ENCODE measurements at regions not wholly inside any gene's neighbourhood (a gene's known extent, or its start where the extent isn't known, plus 50 kb on each side); places are given as distances from the start of the nearest gene placed in this dataset.

- TF ChIP-seq CTCF (IDR thresholded peaks at IDR 0.05; ENCODE audit: control extremely low read depth in 1 of 3, insufficient read depth in 1 of 3, low read depth in 1 of 3, low read length in 3 of 3) (no peak), POLR2AphosphoS5 (IDR thresholded peaks at IDR 0.05; ENCODE audit: low read depth, low read length) (no peak), TAF1 (IDR thresholded peaks at IDR 0.05; ENCODE audit: low read depth, low read length) (no peak), SP2 (IDR thresholded peaks at IDR 0.05; ENCODE audit: low read length) (no peak), YY1 (IDR thresholded peaks at IDR 0.05; ENCODE audit: low read depth, low read length) (no peak), GABPA (IDR thresholded peaks at IDR 0.05; ENCODE audit: borderline replicate concordance, insufficient read depth, low read length) (no peak), EZH2 (IDR thresholded peaks at IDR 0.05; ENCODE audit: low read depth, low read length, severe bottlenecking) (no peak)
Observed at GRCh38 chr12:115849262-115849943, 428.1 kb downstream of the MED13L start.

Measured in H1 (cell line).